ENCODE measurements at regions not wholly inside any gene's neighbourhood (a gene's known extent, or its start where the extent isn't known, plus 50 kb on each side); places are given as distances from the start of the nearest gene placed in this dataset.
"Not testable (repeated sequence)": the region's sequence is repeated elsewhere in the genome, so short reads cannot be mapped to it uniquely, and the experiment has no call there.

- DNase-seq (ENCODE audit: low spot score), result no peak
Observed at GRCh38 chr6:150683320-150683719, 83.6 kb downstream of the PLEKHG1 start.

DNA sequence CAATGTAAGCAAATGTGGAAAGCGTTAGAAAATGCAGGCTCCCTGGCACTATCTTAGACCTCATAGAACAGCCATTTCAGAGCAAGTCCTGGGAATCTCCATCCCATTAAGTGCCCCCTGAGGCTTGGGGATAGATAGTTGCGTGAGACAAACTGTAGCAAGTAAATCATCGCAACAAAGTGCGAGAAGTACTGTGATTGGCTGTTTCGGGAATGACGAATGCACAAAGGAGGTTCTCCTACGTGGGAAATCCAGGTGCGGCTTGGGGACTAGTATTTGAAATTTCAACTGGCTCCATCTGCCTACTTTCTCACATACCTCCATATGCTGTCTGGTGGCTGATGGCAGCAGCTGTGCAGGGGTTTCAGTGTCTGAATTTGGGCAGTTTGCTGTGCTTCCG lies 84.5 kb downstream of the PLEKHG1 start:
- DNase-seq (ENCODE audit: low spot score), result no peak

- no peak for DNase-seq (ENCODE audit: low spot score)
Observed at GRCh38 chr6:150684714-150685459, 85.2 kb downstream of the PLEKHG1 start.

GRCh38 chr6:150685860-150686259 lies 86.2 kb downstream of the PLEKHG1 start:
- no peak for DNase-seq (ENCODE audit: low spot score)

DNA sequence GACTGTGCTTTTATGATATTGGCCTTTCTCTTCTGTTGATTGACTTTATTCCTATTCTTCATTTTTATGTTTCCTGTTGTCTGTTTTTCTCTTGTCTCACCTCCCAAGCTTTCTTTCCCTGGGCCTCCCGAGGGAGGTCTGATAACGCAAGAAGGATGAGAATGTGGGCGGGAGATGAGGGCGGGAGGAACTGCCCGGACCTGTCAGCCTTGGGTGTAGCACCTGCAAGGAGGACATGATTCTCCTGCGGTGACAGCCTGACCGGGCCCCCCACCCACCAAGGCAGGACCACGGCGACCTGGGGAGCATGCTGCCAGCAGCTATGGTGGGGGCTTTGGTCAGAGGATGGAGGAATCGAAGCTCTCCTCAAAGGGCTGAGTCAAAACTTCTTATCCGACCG lies 86.9 kb downstream of the PLEKHG1 start:
- no peak for DNase-seq (ENCODE audit: low spot score)

- no peak for DNase-seq (ENCODE audit: low spot score)
Observed at GRCh38 chr6:150687508-150687907, 87.8 kb downstream of the PLEKHG1 start.

- DNase-seq (ENCODE audit: low spot score), result no peak
Observed at GRCh38 chr6:150689900-150690590, 90.4 kb downstream of the PLEKHG1 start.

- DNase-seq (ENCODE audit: low spot score), result no peak
Observed at GRCh38 chr6:150690681-150691080, 91.0 kb downstream of the PLEKHG1 start.

DNA sequence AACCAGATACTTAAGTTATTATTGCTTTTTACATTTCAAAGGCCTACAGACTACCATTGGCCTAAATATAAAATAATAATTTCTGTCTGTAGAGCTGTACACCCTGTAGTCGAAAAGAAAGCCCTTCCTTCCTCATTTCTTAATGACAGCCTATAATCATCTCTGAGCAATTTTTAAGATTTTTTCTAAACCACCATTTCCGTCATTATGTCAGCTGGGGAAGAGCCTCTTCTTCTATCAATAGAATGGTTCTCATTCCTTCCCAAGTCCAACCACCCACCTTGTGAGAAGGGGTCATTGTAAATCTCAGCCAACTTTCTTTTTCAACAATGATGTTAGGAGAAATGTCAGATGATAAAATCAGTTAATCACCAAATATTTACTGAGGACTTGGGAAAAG lies 91.8 kb downstream of the PLEKHG1 start:
- no peak for DNase-seq (ENCODE audit: low spot score)

DNA sequence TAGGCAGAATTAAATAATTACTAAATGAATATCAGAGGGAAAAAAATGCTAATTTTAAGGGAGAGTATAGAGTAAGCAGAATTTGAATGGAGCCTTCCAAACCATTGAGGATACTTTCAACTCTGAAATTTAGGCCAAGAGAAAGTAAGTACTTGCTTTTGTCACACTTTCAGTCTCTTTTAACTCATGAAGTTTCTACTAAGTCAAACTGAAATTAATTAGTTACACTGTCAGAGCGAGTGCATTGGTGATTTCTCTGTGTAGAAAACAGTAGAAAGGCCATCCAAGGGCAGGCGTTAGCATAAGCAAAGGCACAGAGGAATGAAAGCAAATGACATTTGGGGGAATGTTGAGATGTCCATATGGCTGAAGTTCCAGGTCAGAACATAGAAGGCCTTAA lies 92.9 kb downstream of the PLEKHG1 start:
- no peak for DNase-seq (ENCODE audit: low spot score)

- DNase-seq (ENCODE audit: low spot score), result no peak
Observed at GRCh38 chr6:150694889-150695288, 95.2 kb downstream of the PLEKHG1 start.

DNA sequence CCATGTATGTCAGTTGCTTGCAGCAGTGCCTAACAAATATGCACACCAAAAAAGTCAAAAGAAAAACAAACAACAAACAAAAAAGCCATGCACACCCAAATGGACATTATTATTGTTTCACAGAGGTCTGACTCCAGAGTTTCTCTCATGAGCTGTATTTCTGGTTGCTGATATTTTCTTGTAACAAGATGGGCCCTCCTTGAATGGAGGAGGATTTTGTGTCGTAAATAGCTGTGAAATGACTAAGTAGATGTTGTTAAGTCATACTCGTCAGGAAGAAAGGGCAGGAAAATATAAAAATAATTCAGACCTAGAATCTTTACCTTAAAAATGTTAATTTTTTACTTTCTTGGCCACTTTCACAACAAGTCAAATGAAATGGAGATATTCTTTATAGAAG lies 96.0 kb downstream of the PLEKHG1 start:
- no peak for DNase-seq (ENCODE audit: low spot score)

- no peak for DNase-seq (ENCODE audit: low spot score)
Observed at GRCh38 chr6:150696190-150696589, 96.5 kb downstream of the PLEKHG1 start.

GRCh38 chr6:150696918-150697317 lies 97.2 kb downstream of the PLEKHG1 start:
- not testable (repeated sequence) for DNase-seq (ENCODE audit: low spot score)

GRCh38 chr6:150697515-150697914 lies 97.8 kb downstream of the PLEKHG1 start:
- DNase-seq (ENCODE audit: low spot score), result no peak

DNA sequence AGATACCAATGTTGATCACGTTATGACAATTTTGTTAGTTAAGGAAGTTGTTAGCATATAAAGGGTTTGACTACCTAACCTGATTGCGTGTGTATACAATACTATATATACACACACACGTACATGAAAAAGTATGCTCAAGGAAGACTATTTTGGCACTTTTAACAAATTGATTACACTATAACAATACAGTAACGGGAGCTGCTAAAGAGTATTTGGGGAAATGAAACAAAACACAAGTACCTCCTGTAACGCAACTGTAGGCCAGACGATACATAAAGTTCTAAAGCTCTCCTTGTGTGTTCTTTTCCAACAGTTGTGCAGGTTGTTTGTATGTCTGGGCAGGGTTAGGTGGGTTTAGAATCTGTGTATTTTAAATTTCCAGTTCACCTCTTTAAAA lies 98.7 kb downstream of the PLEKHG1 start:
- no peak for DNase-seq (ENCODE audit: low spot score)

GRCh38 chr6:150702675-150703074 lies 103.0 kb downstream of the PLEKHG1 start:
- no peak for DNase-seq (ENCODE audit: low spot score)

GRCh38 chr6:150704447-150705192 lies 104.9 kb downstream of the PLEKHG1 start:
- DNase-seq (ENCODE audit: low spot score), result no peak

GRCh38 chr6:150705392-150705791 lies 105.7 kb downstream of the PLEKHG1 start:
- no peak for DNase-seq (ENCODE audit: low spot score)

- no peak for DNase-seq (ENCODE audit: low spot score)
Observed at GRCh38 chr6:150710236-150710635, 110.6 kb downstream of the PLEKHG1 start.

- no peak for DNase-seq (ENCODE audit: low spot score)
Observed at GRCh38 chr6:150711061-150711460, 111.4 kb downstream of the PLEKHG1 start.

GRCh38 chr6:150711584-150712504 lies 112.2 kb downstream of the PLEKHG1 start:
- no peak for DNase-seq (ENCODE audit: low spot score)

All from AG08396 (cell line).